Stomach (tissue), 4 donors: ENCODE measurements at regions not wholly inside any gene's neighbourhood (a gene's known extent, or its start where the extent isn't known, plus 50 kb on each side); places are given as distances from the start of the nearest gene placed in this dataset.

Experiments
- CTCF ChIP-seq, 7 experiments: fragments of 450-650 bp in 4 of 7; fragments of 200-600 bp in 3 of 7; sonication (generic) in 3 of 7; IDR thresholded peaks; one replicate each; pipeline ENCODE4 v1.5.1; 2016 to 2019; ENCODE audit warnings: antibody characterized with exemption in 7 of 7, control low read depth in 2 of 7, mild to moderate bottlenecking in 1 of 7
- POLR2A ChIP-seq, 4 donors: fragments of 450-650 bp; IDR thresholded peaks; one replicate each; pipeline ENCODE4 v1.6.1; 2016; ENCODE audit warnings: antibody characterized with exemption in 4 of 4, control low read depth in 2 of 4, mild to moderate bottlenecking in 1 of 4, moderate library complexity in 1 of 4
- POLR2AphosphoS5 ChIP-seq, 3 donors: sonication (generic); formaldehyde crosslinking; IDR thresholded peaks; one replicate each; pipeline ENCODE4 v1.6.1; 2016; ENCODE audit warnings: antibody characterized with exemption in 3 of 3

GRCh38 chr7:138226745-138227279 lies 150.6 kb downstream of the AKR1D1 start:
- TF ChIP-seq POLR2A (IDR thresholded peaks at IDR 0.05), result no peak
- no peak for TF ChIP-seq CTCF (IDR thresholded peaks at IDR 0.05)
- no peak for TF ChIP-seq POLR2AphosphoS5 (IDR thresholded peaks at IDR 0.05)
